ENCODE measurements at regions not wholly inside any gene's neighbourhood (a gene's known extent, or its start where the extent isn't known, plus 50 kb on each side); places are given as distances from the start of the nearest gene placed in this dataset.

DNA sequence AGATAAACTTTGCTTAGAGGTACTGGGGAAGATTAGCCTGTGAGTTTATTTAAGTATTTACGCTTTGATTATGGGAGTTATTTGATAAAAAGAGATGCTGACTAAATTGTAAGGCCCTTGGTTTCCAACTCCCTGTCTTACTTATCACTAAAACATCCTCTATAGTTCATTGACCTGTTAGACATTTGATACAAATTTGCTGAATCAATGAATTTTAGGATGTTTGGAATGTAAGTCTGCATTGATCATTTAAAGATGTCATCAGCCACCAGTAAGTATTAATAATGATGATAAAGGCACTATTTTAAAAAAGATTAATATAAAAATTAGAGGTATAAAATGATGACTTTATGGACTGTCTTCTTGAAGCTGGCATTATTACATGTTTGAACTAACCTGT, 340.6 kb downstream of the SPRY1 start:
- TF ChIP-seq, protein P1, sequence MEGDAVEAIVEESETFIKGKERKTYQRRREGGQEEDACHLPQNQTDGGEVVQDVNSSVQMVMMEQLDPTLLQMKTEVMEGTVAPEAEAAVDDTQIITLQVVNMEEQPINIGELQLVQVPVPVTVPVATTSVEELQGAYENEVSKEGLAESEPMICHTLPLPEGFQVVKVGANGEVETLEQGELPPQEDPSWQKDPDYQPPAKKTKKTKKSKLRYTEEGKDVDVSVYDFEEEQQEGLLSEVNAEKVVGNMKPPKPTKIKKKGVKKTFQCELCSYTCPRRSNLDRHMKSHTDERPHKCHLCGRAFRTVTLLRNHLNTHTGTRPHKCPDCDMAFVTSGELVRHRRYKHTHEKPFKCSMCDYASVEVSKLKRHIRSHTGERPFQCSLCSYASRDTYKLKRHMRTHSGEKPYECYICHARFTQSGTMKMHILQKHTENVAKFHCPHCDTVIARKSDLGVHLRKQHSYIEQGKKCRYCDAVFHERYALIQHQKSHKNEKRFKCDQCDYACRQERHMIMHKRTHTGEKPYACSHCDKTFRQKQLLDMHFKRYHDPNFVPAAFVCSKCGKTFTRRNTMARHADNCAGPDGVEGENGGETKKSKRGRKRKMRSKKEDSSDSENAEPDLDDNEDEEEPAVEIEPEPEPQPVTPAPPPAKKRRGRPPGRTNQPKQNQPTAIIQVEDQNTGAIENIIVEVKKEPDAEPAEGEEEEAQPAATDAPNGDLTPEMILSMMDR (IDR thresholded peaks at IDR 0.05; ENCODE audit: low read depth, low read length, missing control alignments), result no peak
- no peak overlapping the region for H3K4me3 ChIP-seq (ENCODE audit: low read depth, low read length)

DNA sequence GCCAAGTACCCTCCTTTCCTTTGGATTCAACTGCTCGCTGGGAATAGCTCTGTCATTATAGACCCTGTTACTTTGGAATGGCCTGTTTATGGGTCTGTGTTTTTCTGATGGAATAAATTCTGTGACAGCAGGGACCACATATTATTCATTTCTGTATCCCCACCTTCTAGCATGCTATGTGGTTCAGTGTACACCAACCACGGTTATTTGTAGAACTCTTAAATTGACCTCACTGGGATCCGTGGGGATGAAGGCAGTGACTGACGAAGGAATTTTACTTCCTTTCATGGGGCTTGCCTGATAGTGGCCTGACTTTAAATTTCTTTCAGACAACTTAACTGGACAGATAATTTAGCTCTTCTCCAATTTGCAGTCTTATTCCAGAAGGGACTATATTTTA, 343.2 kb downstream of the SPRY1 start:
- H3K36me3 ChIP-seq (replicated peaks), result no peaks in the 10 kb centered on the region
- in situ Hi-C loops (cut with HindIII; ENCODE audit: low pct_ligation_motif_present, low sequenced_read_pairs), result no loop called here
- no peak overlapping the region for H3K4me3 ChIP-seq (ENCODE audit: low read depth, low read length)
- no peak for DNase-seq
- no peak overlapping the region for H3K27ac ChIP-seq
- no peaks in the 10 kb centered on the region for H3K27me3 ChIP-seq (replicated peaks)
- TF ChIP-seq, protein P1 (IDR thresholded peaks at IDR 0.05; ENCODE audit: low read depth, low read length, missing control alignments), result no peak

More for the DNA sequence above, 340.6 kb downstream of the SPRY1 start:
- no peaks in the 10 kb centered on the region for H3K36me3 ChIP-seq (replicated peaks)
- no peak overlapping the region for H3K27ac ChIP-seq
- in situ Hi-C loops (cut with HindIII; ENCODE audit: low pct_ligation_motif_present, low sequenced_read_pairs), result no loop called here
- no peaks in the 10 kb centered on the region for H3K27me3 ChIP-seq (replicated peaks)
- DNase-seq, result no peak

GRCh38 chr4:123740236-123740635, 343.6 kb downstream of the SPRY1 start:
- TF ChIP-seq, protein P1 (IDR thresholded peaks at IDR 0.05; ENCODE audit: low read depth, low read length, missing control alignments), result no peak
- no peak for DNase-seq
- in situ Hi-C loops (cut with HindIII; ENCODE audit: low pct_ligation_motif_present, low sequenced_read_pairs), result no loop called here
- Histone ChIP-seq H3K27me3 (replicated peaks) (no peaks in the 10 kb centered on the region), H3K36me3 (replicated peaks) (no peaks in the 10 kb centered on the region), H3K27ac (no peak overlapping the region), H3K4me3 (ENCODE audit: low read depth, low read length) (no peak overlapping the region)

DNA sequence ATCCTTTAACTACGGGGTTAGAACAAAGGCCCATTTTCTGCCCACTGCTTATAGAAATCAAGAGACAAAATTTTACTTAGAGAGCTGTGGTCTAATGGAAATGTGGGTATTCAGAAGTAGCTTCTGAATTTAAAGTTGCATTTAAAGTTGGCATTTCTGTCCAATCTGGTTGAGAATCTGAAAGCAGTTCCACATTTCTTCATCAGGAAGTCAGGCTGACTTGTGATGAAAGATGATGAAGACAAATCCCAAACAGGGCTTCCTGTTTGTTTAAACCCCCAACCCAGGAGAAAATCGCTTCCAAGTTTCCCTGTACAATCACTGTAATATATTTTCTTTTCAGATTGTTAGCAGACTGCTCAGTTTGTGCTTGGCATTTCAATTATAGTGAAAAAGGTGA, 345.3 kb downstream of the SPRY1 start:
- Histone ChIP-seq H3K36me3 (replicated peaks) (no peaks in the 10 kb centered on the region), H3K4me3 (ENCODE audit: low read depth, low read length) (no peak overlapping the region), H3K27ac (no peak overlapping the region), H3K27me3 (replicated peaks) (no peaks in the 10 kb centered on the region)
- in situ Hi-C loops (cut with HindIII; ENCODE audit: low pct_ligation_motif_present, low sequenced_read_pairs), result no loop called here
- DNase-seq, result no peak
- TF ChIP-seq, protein P1 (IDR thresholded peaks at IDR 0.05; ENCODE audit: low read depth, low read length, missing control alignments), result no peak

GRCh38 chr4:123743848-123744247, 347.3 kb downstream of the SPRY1 start:
- in situ Hi-C loops (cut with HindIII; ENCODE audit: low pct_ligation_motif_present, low sequenced_read_pairs), result no loop called here
- no peaks in the 10 kb centered on the region for H3K36me3 ChIP-seq (replicated peaks)
- H3K27ac ChIP-seq, result no peak overlapping the region
- H3K27me3 ChIP-seq (replicated peaks), result no peaks in the 10 kb centered on the region
- H3K4me3 ChIP-seq (ENCODE audit: low read depth, low read length), result no peak overlapping the region
- TF ChIP-seq, protein P1 (IDR thresholded peaks at IDR 0.05; ENCODE audit: low read depth, low read length, missing control alignments), result no peak
- no peak for DNase-seq

DNA sequence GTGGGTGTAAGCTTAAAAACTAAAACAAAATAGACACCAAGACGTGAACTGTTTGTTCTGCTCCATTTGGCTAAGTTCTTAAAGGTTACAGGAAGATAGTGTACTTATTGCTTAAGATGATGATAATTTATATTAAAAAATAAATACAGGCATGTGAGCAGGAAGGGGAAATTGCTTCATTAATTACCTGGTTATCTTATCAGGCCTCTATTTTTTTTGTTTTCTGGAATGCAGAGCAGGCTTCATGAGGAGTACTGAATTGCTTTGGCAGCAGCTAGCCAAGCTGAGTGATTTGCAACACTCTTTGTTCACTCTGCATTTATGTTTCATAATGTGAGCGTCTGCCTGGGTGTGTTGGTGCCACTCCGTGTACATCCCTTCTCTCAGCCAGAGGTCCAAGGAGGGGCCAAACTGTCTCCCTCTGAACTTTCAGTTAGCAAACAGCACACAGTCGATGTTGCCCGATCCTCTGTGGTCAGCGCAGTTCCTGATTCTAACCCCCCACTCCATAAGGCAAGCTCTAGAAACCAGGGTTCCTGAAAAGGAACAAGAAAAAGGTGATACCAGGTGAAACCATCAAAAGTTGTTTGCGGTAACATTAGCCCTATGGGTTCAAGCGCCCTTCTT, 348.2 kb downstream of the SPRY1 start:
- DNase-seq, result no peak
- H3K4me3 ChIP-seq (ENCODE audit: low read depth, low read length), result no peak overlapping the region
- in situ Hi-C loops (cut with HindIII; ENCODE audit: low pct_ligation_motif_present, low sequenced_read_pairs), result no loop called here
- no peak overlapping the region for H3K27ac ChIP-seq
- no peaks in the 10 kb centered on the region for H3K36me3 ChIP-seq (replicated peaks)
- TF ChIP-seq, protein P1 (IDR thresholded peaks at IDR 0.05; ENCODE audit: low read depth, low read length, missing control alignments), result no peak
- no peaks in the 10 kb centered on the region for H3K27me3 ChIP-seq (replicated peaks)

Data from brain microvascular endothelial cell (primary cell).